Lower leg skin (tissue), 3 donors: ENCODE measurements at regions not wholly inside any gene's neighbourhood (a gene's known extent, or its start where the extent isn't known, plus 50 kb on each side); places are given as distances from the start of the nearest gene placed in this dataset.
"Not testable (repeated sequence)": the region's sequence is repeated elsewhere in the genome, so short reads cannot be mapped to it uniquely, and the experiment has no call there.

Experiments used
- POLR2A ChIP-seq, 2 donors: fragments of 450-650 bp; IDR thresholded peaks; one replicate each; pipeline ENCODE4 v1.6.1; 2016 to 2017; ENCODE audit warnings: antibody characterized with exemption in 2 of 2, mild to moderate bottlenecking in 1 of 2, moderate library complexity in 1 of 2
- TF ChIP-seq, protein P1 (sequence below), 3 donors: fragments of 450-650 bp; IDR thresholded peaks; one replicate each; pipeline ENCODE4 v1.5.1; 2016; ENCODE audit warnings: antibody characterized with exemption in 3 of 3, mild to moderate bottlenecking in 3 of 3, moderate library complexity in 2 of 3

DNA sequence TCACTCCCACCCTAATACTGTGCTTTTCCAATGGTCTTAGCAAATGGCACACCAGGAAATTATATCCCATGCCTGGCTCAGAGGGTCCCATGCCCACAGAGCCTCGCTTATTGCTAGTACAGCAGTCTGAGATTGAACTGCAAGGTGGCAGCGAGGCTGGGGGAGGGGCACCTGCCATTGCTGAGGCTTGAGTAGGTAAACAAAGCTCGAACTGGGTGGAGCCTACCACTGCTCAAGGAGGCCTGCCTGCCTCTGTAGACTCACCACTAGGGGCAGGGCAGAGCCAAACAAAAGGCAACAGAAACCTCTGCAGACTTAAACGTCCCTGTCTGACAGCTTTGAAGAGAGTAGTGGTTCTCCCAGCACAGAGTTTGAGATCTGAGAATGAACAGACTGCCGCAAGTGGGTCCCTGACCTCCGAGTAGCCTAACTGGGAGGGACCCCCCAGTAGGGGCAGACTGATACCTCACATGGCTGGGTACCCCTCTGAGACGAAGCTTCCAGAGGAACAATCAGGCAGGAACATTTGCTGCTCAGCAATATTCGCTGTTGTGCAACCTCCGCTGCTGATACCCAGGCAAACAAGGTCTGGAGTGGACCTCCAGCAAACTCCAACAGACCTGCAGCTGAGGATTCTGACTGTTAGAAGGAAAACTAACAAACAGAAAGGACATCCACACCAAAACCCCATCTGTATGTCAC lies 150.7 kb upstream of the FOXA2 start:
- TF ChIP-seq, protein P1, sequence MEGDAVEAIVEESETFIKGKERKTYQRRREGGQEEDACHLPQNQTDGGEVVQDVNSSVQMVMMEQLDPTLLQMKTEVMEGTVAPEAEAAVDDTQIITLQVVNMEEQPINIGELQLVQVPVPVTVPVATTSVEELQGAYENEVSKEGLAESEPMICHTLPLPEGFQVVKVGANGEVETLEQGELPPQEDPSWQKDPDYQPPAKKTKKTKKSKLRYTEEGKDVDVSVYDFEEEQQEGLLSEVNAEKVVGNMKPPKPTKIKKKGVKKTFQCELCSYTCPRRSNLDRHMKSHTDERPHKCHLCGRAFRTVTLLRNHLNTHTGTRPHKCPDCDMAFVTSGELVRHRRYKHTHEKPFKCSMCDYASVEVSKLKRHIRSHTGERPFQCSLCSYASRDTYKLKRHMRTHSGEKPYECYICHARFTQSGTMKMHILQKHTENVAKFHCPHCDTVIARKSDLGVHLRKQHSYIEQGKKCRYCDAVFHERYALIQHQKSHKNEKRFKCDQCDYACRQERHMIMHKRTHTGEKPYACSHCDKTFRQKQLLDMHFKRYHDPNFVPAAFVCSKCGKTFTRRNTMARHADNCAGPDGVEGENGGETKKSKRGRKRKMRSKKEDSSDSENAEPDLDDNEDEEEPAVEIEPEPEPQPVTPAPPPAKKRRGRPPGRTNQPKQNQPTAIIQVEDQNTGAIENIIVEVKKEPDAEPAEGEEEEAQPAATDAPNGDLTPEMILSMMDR (IDR thresholded peaks at IDR 0.05) = not testable (repeated sequence)
- not testable (repeated sequence) for TF ChIP-seq POLR2A (IDR thresholded peaks at IDR 0.05)
